ENCODE measurements at regions not wholly inside any gene's neighbourhood (a gene's known extent, or its start where the extent isn't known, plus 50 kb on each side); places are given as distances from the start of the nearest gene placed in this dataset.

DNA sequence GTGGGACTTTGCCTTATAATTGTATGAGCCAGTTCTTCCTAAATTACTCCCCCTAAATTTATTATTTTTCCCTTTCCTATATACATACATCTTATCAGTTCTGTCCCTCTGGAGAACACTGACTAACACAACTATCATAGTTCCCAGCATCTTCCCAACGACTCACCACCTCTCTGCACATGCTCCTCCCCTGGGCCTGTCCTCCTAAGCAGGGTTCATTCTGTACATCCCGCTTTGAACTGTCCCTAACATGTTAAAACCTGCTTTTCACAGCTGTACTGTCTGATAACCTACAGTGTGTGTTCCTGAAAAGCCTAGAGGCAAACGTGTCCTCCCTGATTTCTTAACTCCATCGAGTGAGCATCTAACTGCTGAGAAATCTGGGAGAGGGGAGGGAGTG, 141.7 kb downstream of the EFNB2 start:
- no peak overlapping the region for H3K9ac ChIP-seq (ENCODE audit: low read length)
- intact Hi-C loops (cut with micrococcal nuclease): no loop called here
- H3K9me2 ChIP-seq (replicated peaks; ENCODE audit: low read length): no peaks in the 10 kb centered on the region
- no peaks in the 10 kb centered on the region for H3K79me2 ChIP-seq (ENCODE audit: low read length)
- TF ChIP-seq EZH2 (IDR thresholded peaks at IDR 0.05; ENCODE audit: low read length, unreplicated experiment) (no peak), EZH2phosphoT487 (IDR thresholded peaks at IDR 0.05; ENCODE audit: borderline replicate concordance, low read length) (no peak)
- TF ChIP-seq, protein P1, sequence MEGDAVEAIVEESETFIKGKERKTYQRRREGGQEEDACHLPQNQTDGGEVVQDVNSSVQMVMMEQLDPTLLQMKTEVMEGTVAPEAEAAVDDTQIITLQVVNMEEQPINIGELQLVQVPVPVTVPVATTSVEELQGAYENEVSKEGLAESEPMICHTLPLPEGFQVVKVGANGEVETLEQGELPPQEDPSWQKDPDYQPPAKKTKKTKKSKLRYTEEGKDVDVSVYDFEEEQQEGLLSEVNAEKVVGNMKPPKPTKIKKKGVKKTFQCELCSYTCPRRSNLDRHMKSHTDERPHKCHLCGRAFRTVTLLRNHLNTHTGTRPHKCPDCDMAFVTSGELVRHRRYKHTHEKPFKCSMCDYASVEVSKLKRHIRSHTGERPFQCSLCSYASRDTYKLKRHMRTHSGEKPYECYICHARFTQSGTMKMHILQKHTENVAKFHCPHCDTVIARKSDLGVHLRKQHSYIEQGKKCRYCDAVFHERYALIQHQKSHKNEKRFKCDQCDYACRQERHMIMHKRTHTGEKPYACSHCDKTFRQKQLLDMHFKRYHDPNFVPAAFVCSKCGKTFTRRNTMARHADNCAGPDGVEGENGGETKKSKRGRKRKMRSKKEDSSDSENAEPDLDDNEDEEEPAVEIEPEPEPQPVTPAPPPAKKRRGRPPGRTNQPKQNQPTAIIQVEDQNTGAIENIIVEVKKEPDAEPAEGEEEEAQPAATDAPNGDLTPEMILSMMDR (conservative IDR thresholded peaks at IDR 0.05; ENCODE audit: low read depth, low read length): no peak
- no peak overlapping the region for H3K27ac ChIP-seq (ENCODE audit: low read length)
- POLR2A ChIA-PET (ENCODE audit: unreplicated experiment): no interaction called here
- no peak overlapping the region for H3K4me2 ChIP-seq (ENCODE audit: low read length)
- H3K36me3 ChIP-seq (ENCODE audit: low read depth, low read length): no peaks in the 10 kb centered on the region
- H3F3A ChIP-seq (ENCODE audit: low read length, unreplicated experiment): no peaks in the 10 kb centered on the region
- H3K4me3 ChIP-seq (ENCODE audit: low read length): no peak overlapping the region
- H3K27me3 ChIP-seq (ENCODE audit: low read length): no peaks in the 10 kb centered on the region
- DNase-seq (no peak), ATAC-seq (no peak)
- no peak overlapping the region for H2AFZ ChIP-seq (ENCODE audit: low read length)
- BruUV-seq (replicated peaks): no TSS peak
- H4K20me1 ChIP-seq (ENCODE audit: low read length): no peaks in the 10 kb centered on the region
- peaks cover 10% of the 10 kb centered on the region for H3K4me1 ChIP-seq (ENCODE audit: insufficient read depth, low read length)
- no peaks in the 10 kb centered on the region for H3K9me3 ChIP-seq (ENCODE audit: low read length)
- CTCF ChIA-PET: no interaction called here

DNA sequence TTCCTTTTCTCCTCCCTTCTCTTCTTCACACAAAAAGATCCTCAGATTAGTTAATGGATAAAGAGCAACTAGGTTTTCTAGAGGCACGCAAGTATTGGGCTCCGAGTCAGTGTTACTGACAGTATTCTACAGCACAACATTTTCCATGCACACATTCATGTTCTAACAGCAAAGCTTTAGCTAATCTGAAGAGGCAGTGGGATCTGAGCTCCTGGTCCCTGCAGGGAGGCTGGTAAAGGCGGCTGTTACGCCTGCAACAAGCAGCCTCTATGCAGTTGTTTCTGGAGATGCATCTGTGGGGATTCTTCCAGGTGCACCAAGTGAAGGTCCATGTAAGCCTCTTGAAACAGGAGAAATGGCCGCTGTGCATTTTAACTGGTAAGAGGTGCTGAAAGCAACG, 143.8 kb downstream of the EFNB2 start:
- no peak overlapping the region; the same call in 1 of the 2 replicates for H3K4me2 ChIP-seq (ENCODE audit: low read length)

DNA sequence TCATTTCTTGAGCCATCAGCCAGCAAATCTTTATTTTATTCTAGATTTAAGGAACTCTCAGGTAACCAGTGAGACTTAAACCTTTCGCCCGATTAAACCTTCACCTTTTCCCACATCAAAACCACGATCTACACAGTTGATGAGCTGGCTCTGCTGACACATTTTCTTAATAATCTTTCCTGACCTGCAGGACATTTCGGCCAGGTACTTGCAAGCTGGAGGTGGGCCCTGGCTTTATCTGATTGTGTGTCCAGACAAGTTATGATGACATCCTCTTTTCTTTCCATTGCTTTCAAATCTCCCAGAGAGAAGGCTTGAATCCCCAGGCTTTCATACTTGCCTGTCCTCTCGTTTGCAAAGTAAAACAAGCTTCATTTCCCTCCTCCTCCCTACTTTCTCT, 144.2 kb downstream of the EFNB2 start:
- Histone ChIP-seq H3K9ac (ENCODE audit: low read length) (no peak overlapping the region), H3K79me2 (ENCODE audit: low read length) (no peaks in the 10 kb centered on the region), H3K4me2 (ENCODE audit: low read length) (no peak overlapping the region; the same call in 1 of the 2 replicates), H3F3A (ENCODE audit: low read length, unreplicated experiment) (no peaks in the 10 kb centered on the region), H3K36me3 (ENCODE audit: low read depth, low read length) (no peaks in the 10 kb centered on the region), H3K4me3 (ENCODE audit: low read length) (no peak overlapping the region), H3K9me2 (replicated peaks; ENCODE audit: low read length) (no peaks in the 10 kb centered on the region), H4K20me1 (ENCODE audit: low read length) (no peaks in the 10 kb centered on the region), H3K9me3 (ENCODE audit: low read length) (no peaks in the 10 kb centered on the region), H3K27ac (ENCODE audit: low read length) (no peak overlapping the region), H3K27me3 (ENCODE audit: low read length) (no peaks in the 10 kb centered on the region), H2AFZ (ENCODE audit: low read length) (peak overlapping the region; percentile 36; the same call in 1 of the 2 replicates), H3K4me1 (ENCODE audit: insufficient read depth, low read length) (peaks cover 6% of the 10 kb centered on the region)
- CTCF ChIA-PET: no interaction called here
- POLR2A ChIA-PET (ENCODE audit: unreplicated experiment): no interaction called here
- intact Hi-C loops (cut with micrococcal nuclease): no loop called here
- ATAC-seq: no peak
- TF ChIP-seq, protein P1 (conservative IDR thresholded peaks at IDR 0.05; ENCODE audit: low read depth, low read length): no peak
- no peak for TF ChIP-seq EZH2phosphoT487 (IDR thresholded peaks at IDR 0.05; ENCODE audit: borderline replicate concordance, low read length)
- no peak for TF ChIP-seq EZH2 (IDR thresholded peaks at IDR 0.05; ENCODE audit: low read length, unreplicated experiment)
- DNase-seq: peak; percentile 43
- no TSS peak for BruUV-seq (replicated peaks)

More for the DNA sequence above, 143.8 kb downstream of the EFNB2 start:
- Histone ChIP-seq H3K27ac (ENCODE audit: low read length) (no peak overlapping the region), H3K36me3 (ENCODE audit: low read depth, low read length) (no peaks in the 10 kb centered on the region), H3F3A (ENCODE audit: low read length, unreplicated experiment) (no peaks in the 10 kb centered on the region), H3K9me2 (replicated peaks; ENCODE audit: low read length) (no peaks in the 10 kb centered on the region), H3K9me3 (ENCODE audit: low read length) (no peaks in the 10 kb centered on the region), H4K20me1 (ENCODE audit: low read length) (no peaks in the 10 kb centered on the region), H3K4me3 (ENCODE audit: low read length) (no peak overlapping the region), H3K4me1 (ENCODE audit: insufficient read depth, low read length) (peaks cover 6% of the 10 kb centered on the region), H3K27me3 (ENCODE audit: low read length) (no peaks in the 10 kb centered on the region), H3K79me2 (ENCODE audit: low read length) (no peaks in the 10 kb centered on the region), H3K9ac (ENCODE audit: low read length) (no peak overlapping the region), H2AFZ (ENCODE audit: low read length) (peak overlapping the region; percentile 36; the same call in 1 of the 2 replicates)
- no TSS peak for BruUV-seq (replicated peaks)
- POLR2A ChIA-PET (ENCODE audit: unreplicated experiment): no interaction called here
- DNase-seq (no peak), ATAC-seq (no peak)
- intact Hi-C loops (cut with micrococcal nuclease): no loop called here
- CTCF ChIA-PET: no interaction called here
- TF ChIP-seq, protein P1 (conservative IDR thresholded peaks at IDR 0.05; ENCODE audit: low read depth, low read length): no peak
- TF ChIP-seq EZH2 (IDR thresholded peaks at IDR 0.05; ENCODE audit: low read length, unreplicated experiment) (no peak), EZH2phosphoT487 (IDR thresholded peaks at IDR 0.05; ENCODE audit: borderline replicate concordance, low read length) (no peak)
